ENCODE measurements at regions not wholly inside any gene's neighbourhood (a gene's known extent, or its start where the extent isn't known, plus 50 kb on each side); places are given as distances from the start of the nearest gene placed in this dataset.

- TF ChIP-seq FUBP1 (CRISPR knock-in tag; IDR thresholded peaks at IDR 0.05; ENCODE audit: borderline replicate concordance), result no peak
- no peak for TF ChIP-seq ATF3 (CRISPR knock-in tag; IDR thresholded peaks at IDR 0.05)
- TF ChIP-seq POLR2A (IDR thresholded peaks at IDR 0.05; ENCODE audit: insufficient read depth in 1 of 2, low read depth in 2 of 2, low read length in 2 of 2), result no peak
- no peak for TF ChIP-seq CTCF (CRISPR knock-in tag; IDR thresholded peaks at IDR 0.05)
- TF ChIP-seq REST (IDR thresholded peaks at IDR 0.05; ENCODE audit: borderline replicate concordance in 1 of 2, low read depth in 1 of 2, low read length in 2 of 2), result no peak
- no peak for TF ChIP-seq ZSCAN29 (CRISPR knock-in tag; conservative IDR thresholded peaks at IDR 0.05)
- TF ChIP-seq SOX6 (IDR thresholded peaks at IDR 0.05), result no peak
- no peak for TF ChIP-seq SOX6 (CRISPR knock-in tag; IDR thresholded peaks at IDR 0.05)
- TF ChIP-seq ZNF674 (CRISPR knock-in tag; IDR thresholded peaks at IDR 0.05; ENCODE audit: low read depth), result no peak
- no peak for TF ChIP-seq NPAS2 (CRISPR knock-in tag; IDR thresholded peaks at IDR 0.05; ENCODE audit: borderline replicate concordance)
- no peak for TF ChIP-seq DNMT1 (CRISPR knock-in tag; IDR thresholded peaks at IDR 0.05)
- no peak for TF ChIP-seq ZNF891 (CRISPR knock-in tag; IDR thresholded peaks at IDR 0.05)
Observed at GRCh38 chr10:129277084-129277483, 190.0 kb upstream of the MGMT start.

Data from HepG2 (cell line).